ENCODE measurements at regions not wholly inside any gene's neighbourhood (a gene's known extent, or its start where the extent isn't known, plus 50 kb on each side); places are given as distances from the start of the nearest gene placed in this dataset.

- dilution Hi-C loops (cut with HindIII; ENCODE audit: low sequenced_read_pairs, unreplicated experiment): no loop called here
- H2AK9ac ChIP-seq (replicated peaks; ENCODE audit: low read depth, low read length, poor library complexity): no peak overlapping the region
- H3K4me3 ChIP-seq (ENCODE audit: insufficient read depth, low read depth, low read length): no peak overlapping the region
- H3K9me1 ChIP-seq (ENCODE audit: insufficient read depth, low read length): no peaks in the 10 kb centered on the region
- H3K9ac ChIP-seq (ENCODE audit: low read depth, low read length): no peak overlapping the region
- H4K20me1 ChIP-seq (ENCODE audit: insufficient read depth, low read length): no peaks in the 10 kb centered on the region
- no peaks in the 10 kb centered on the region for H3K27me3 ChIP-seq (ENCODE audit: control insufficient read depth, insufficient read depth, low read length)
- H3K36me3 ChIP-seq (ENCODE audit: control insufficient read depth, insufficient read depth, low read length): no peaks in the 10 kb centered on the region
- no peak overlapping the region for H3K23ac ChIP-seq (ENCODE audit: low read depth, low read length)
- H2BK20ac ChIP-seq (ENCODE audit: low read depth, low read length): no peak overlapping the region
- no peak overlapping the region for H3K4me2 ChIP-seq (ENCODE audit: low read depth, low read length)
- no peaks in the 10 kb centered on the region for H3K9me3 ChIP-seq (ENCODE audit: control insufficient read depth, insufficient read depth, low read length)
- H3K18ac ChIP-seq (ENCODE audit: low read depth, low read length): no peak overlapping the region
- no peak overlapping the region for H3K14ac ChIP-seq (replicated peaks; ENCODE audit: low read depth, low read length)
- no TSS peak for BruUV-seq (replicated peaks)
- POLR2A ChIA-PET (ENCODE audit: unreplicated experiment): no interaction called here
- no peak overlapping the region for H3K27ac ChIP-seq (ENCODE audit: insufficient read depth, low read length)
- no peak overlapping the region for H2BK15ac ChIP-seq (ENCODE audit: low read depth, low read length)
- no peak overlapping the region for H2BK120ac ChIP-seq (ENCODE audit: low read depth, low read length)
- intact Hi-C loops (cut with micrococcal nuclease): no loop called here
- no peak overlapping the region for H2AFZ ChIP-seq (replicated peaks; ENCODE audit: low read length, poor library complexity)
- 50% methylated on average over 3 of the region's 3 CpGs; no CpG with 5 or more reads in 1 of the 2 experiments for WGBS, 2 experiments (ENCODE audit: extremely low coverage in 2 of 2, insufficient read length in 1 of 2)
- no peak overlapping the region for H4K5ac ChIP-seq (ENCODE audit: low read depth, low read length)
- H4K91ac ChIP-seq (ENCODE audit: insufficient read depth, low read depth, low read length): no peak overlapping the region
- no peaks in the 10 kb centered on the region for H3K4me1 ChIP-seq (ENCODE audit: control insufficient read depth, insufficient read depth, low read length)
- H3K4ac ChIP-seq (ENCODE audit: low read depth, low read length): no peak overlapping the region
- no peaks in the 10 kb centered on the region for H3K79me1 ChIP-seq (ENCODE audit: low read depth in 1 of 2, low read length in 2 of 2)
- H2AK5ac ChIP-seq (ENCODE audit: low read depth, low read length): no peak overlapping the region
- no peak for ATAC-seq (ENCODE audit: low read depth)
- CTCF ChIA-PET: no interaction called here
- in situ Hi-C loops (cut with MboI; ENCODE audit: low sequenced_read_pairs): no loop called here
- TF ChIP-seq RCOR1 (IDR thresholded peaks at IDR 0.05; ENCODE audit: insufficient replicate concordance, low read length): no peak
- no peak for TF ChIP-seq MXI1 (IDR thresholded peaks at IDR 0.05; ENCODE audit: borderline replicate concordance, low read depth, low read length)
- TF ChIP-seq NFE2L2 (IDR thresholded peaks at IDR 0.05; ENCODE audit: low read depth, low read length): no peak
- TF ChIP-seq MAFK (IDR thresholded peaks at IDR 0.05; ENCODE audit: low read depth, low read length): no peak
- TF ChIP-seq, protein P1, sequence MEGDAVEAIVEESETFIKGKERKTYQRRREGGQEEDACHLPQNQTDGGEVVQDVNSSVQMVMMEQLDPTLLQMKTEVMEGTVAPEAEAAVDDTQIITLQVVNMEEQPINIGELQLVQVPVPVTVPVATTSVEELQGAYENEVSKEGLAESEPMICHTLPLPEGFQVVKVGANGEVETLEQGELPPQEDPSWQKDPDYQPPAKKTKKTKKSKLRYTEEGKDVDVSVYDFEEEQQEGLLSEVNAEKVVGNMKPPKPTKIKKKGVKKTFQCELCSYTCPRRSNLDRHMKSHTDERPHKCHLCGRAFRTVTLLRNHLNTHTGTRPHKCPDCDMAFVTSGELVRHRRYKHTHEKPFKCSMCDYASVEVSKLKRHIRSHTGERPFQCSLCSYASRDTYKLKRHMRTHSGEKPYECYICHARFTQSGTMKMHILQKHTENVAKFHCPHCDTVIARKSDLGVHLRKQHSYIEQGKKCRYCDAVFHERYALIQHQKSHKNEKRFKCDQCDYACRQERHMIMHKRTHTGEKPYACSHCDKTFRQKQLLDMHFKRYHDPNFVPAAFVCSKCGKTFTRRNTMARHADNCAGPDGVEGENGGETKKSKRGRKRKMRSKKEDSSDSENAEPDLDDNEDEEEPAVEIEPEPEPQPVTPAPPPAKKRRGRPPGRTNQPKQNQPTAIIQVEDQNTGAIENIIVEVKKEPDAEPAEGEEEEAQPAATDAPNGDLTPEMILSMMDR (conservative IDR thresholded peaks at IDR 0.05; ENCODE audit: low read depth, low read length): no peak
- no peak for TF ChIP-seq CHD1 (IDR thresholded peaks at IDR 0.05; ENCODE audit: low read depth, low read length)
- no peak for TF ChIP-seq BHLHE40 (IDR thresholded peaks at IDR 0.05; ENCODE audit: low read depth, low read length)
- no peak for TF ChIP-seq CEBPB (IDR thresholded peaks at IDR 0.05; ENCODE audit: low read depth, low read length)
- no peak for TF ChIP-seq FOS (IDR thresholded peaks at IDR 0.05; ENCODE audit: low read depth, low read length)
- no peak for TF ChIP-seq SMC3 (IDR thresholded peaks at IDR 0.05; ENCODE audit: low read depth, low read length)
- TF ChIP-seq RFX5 (IDR thresholded peaks at IDR 0.05; ENCODE audit: low read depth, low read length): no peak
- no peak for TF ChIP-seq RAD21 (IDR thresholded peaks at IDR 0.05; ENCODE audit: low read length)
- no peak overlapping the region for H2BK5ac ChIP-seq (ENCODE audit: low read depth, low read length, poor library complexity, severe bottlenecking)
- no peak for DNase-seq
- H4K8ac ChIP-seq (ENCODE audit: low read depth in 2 of 2, low read length in 2 of 2): no peak overlapping the region
- no peak overlapping the region for H3K56ac ChIP-seq (ENCODE audit: extremely low read depth, insufficient read depth, low read length)
Measured at GRCh38 chr1:207202480-207202879, 98.4 kb downstream of the C4BPA start.
